ENCODE measurements at regions not wholly inside any gene's neighbourhood (a gene's known extent, or its start where the extent isn't known, plus 50 kb on each side); places are given as distances from the start of the nearest gene placed in this dataset.

- TF ChIP-seq ZBTB40 (IDR thresholded peaks at IDR 0.05) (no peak), ZBTB40 (CRISPR knock-in tag; IDR thresholded peaks at IDR 0.05) (no peak), MAFG (tag; conservative IDR thresholded peaks at IDR 0.05) (no peak), HLTF (IDR thresholded peaks at IDR 0.05) (no peak), ZFX (CRISPR knock-in tag; IDR thresholded peaks at IDR 0.05) (no peak), ASH1L (IDR thresholded peaks at IDR 0.05; ENCODE audit: borderline replicate concordance, low read depth, partially characterized antibody) (no peak), MECOM (CRISPR knock-in tag; IDR thresholded peaks at IDR 0.05) (no peak), PCBP1 (IDR thresholded peaks at IDR 0.05; ENCODE audit: low read depth, low read length, poor library complexity, severe bottlenecking) (no peak), BACH1 (tag; IDR thresholded peaks at IDR 0.05) (no peak), NELFE (IDR thresholded peaks at IDR 0.05; ENCODE audit: insufficient read depth, insufficient read length) (no peak), ZNF184 (CRISPR knock-in tag; IDR thresholded peaks at IDR 0.05) (no peak), TCF7 (IDR thresholded peaks at IDR 0.05; ENCODE audit: borderline replicate concordance) (no peak), HDAC1 (IDR thresholded peaks at IDR 0.05) (no peak), EP400 (IDR thresholded peaks at IDR 0.05) (no peak), FOXK2 (conservative IDR thresholded peaks at IDR 0.05 in 1 of 2, IDR thresholded peaks at IDR 0.05 in 1 of 2; ENCODE audit: low read depth in 2 of 2) (no peak), MTF1 (CRISPR knock-in tag; IDR thresholded peaks at IDR 0.05; ENCODE audit: borderline replicate concordance) (no peak), ERF (CRISPR knock-in tag; IDR thresholded peaks at IDR 0.05) (no peak), MITF (IDR thresholded peaks at IDR 0.05) (no peak)
Observed at GRCh38 chr1:234781241-234782065, 171.5 kb upstream of the IRF2BP2 start (continued).

All from K562 (cell line).